K562 (cell line): ENCODE measurements at regions not wholly inside any gene's neighbourhood (a gene's known extent, or its start where the extent isn't known, plus 50 kb on each side); places are given as distances from the start of the nearest gene placed in this dataset.

Experiments used
- ATAC-seq: fragments of 200-7000 bp; cut with Tn5 transposase; 3 replicates; pipeline ENCODE4 v1.9.1; 2020; ENCODE audit warnings: moderate library complexity
- BruUV-seq: library from RNA; stranded (reverse); fragments of 400-500 nt; replicated peaks from 2 replicates; lab custom pipeline; 2021; lab: Mats Ljungman, UMichigan
- CTCF ChIA-PET: fragments of 300-600 bp; formaldehyde crosslinking; extraction: SDS; loops from one replicate; lab custom pipeline; 2021; ENCODE audit warnings: low intra/inter-chr PET ratio; lab: Yijun Ruan, JAX
- POLR2A ChIA-PET: fragments of 300-600, 350-650 bp; sonication (Branson Sonifier 250); formaldehyde crosslinking; extraction: SDS; loops from one replicate; lab custom pipeline; 2021; ENCODE audit warnings: antibody characterized with exemption, inconsistent platforms; lab: Yijun Ruan, JAX
- DNase-seq, 4 experiments: peaks; one replicate each; pipeline versions ENCODE4 v3.0.0 to v3.0.0-alpha.2; 2011 to 2018; ENCODE audit warnings: low spot score in 3 of 4, mixed read lengths in 3 of 4; ENCODE audit errors: extremely low read depth in 1 of 4
- FAIRE-seq: peaks from 2 replicates; lab custom pipeline; 2011; peaks lifted over from hg19 to GRCh38; lab: Jason Lieb, UNC
- H2AFZ ChIP-seq: 2 replicates; pipeline ENCODE4 v1.6.0; 2011; ENCODE audit warnings: low read depth, low read length, control low read depth, inconsistent platforms
- H3K27ac ChIP-seq: fragments of 200-600 bp; 3 replicates; pipeline ENCODE4 v1.8.0; 2011; ENCODE audit warnings: low read depth, mild to moderate bottlenecking, control low read depth, inconsistent platforms, low read length, moderate library complexity, mixed read lengths; ENCODE audit errors: extremely low read depth
- H3K27me3 ChIP-seq, 2 experiments: fragments of 300-600 bp in 1 of 2; 2 replicates in 1 of 2; 3 replicates in 1 of 2; pipeline versions ENCODE4 v1.6.0 to v1.8.0; 2011; ENCODE audit warnings: inconsistent platforms in 2 of 2, low read length in 2 of 2, mild to moderate bottlenecking in 1 of 2, mixed read lengths in 1 of 2, moderate library complexity in 1 of 2; ENCODE audit not compliant: control insufficient read depth in 2 of 2, insufficient read depth in 2 of 2
- H3K36me3 ChIP-seq: fragments of 300-600 bp; 3 replicates; pipeline ENCODE4 v1.8.0; 2011; ENCODE audit warnings: mild to moderate bottlenecking, low read length, inconsistent platforms; ENCODE audit not compliant: control insufficient read depth, insufficient read depth
- H3K4me1 ChIP-seq, 2 experiments: fragments of 200-600 bp in 1 of 2; replicated peaks in 1 of 2; 2 replicates in 1 of 2; 3 replicates in 1 of 2; pipeline versions ENCODE4 v1.5.1 to v1.8.0; 2011; ENCODE audit warnings: inconsistent platforms in 2 of 2, low read length in 2 of 2, mild to moderate bottlenecking in 1 of 2, mixed read lengths in 1 of 2, moderate library complexity in 1 of 2; ENCODE audit not compliant: control insufficient read depth in 2 of 2, insufficient read depth in 2 of 2
- H3K4me2 ChIP-seq: 2 replicates; pipeline ENCODE4 v1.6.1; 2011; ENCODE audit warnings: low read length, control low read depth, inconsistent platforms, mixed read lengths; ENCODE audit not compliant: insufficient read depth
- H3K4me3 ChIP-seq: fragments of 200-600 bp; sonication (generic), shearing (Covaris generic); 2 replicates; pipeline ENCODE4 v1.5.1; 2016; ENCODE audit warnings: control low read depth, inconsistent platforms
- H3K79me2 ChIP-seq: fragments of 200-600 bp; 3 replicates; pipeline ENCODE4 v1.8.0; 2011; ENCODE audit warnings: low read length, inconsistent platforms; ENCODE audit not compliant: control insufficient read depth, insufficient read depth
- H3K9ac ChIP-seq, 2 experiments: 2 replicates each; pipeline versions ENCODE4 v1.6.0 to v1.6.1; 2011; ENCODE audit warnings: low read depth in 2 of 2, low read length in 2 of 2, control low read depth in 1 of 2, inconsistent platforms in 1 of 2, mild to moderate bottlenecking in 1 of 2, mixed read lengths in 1 of 2; ENCODE audit not compliant: insufficient read depth in 1 of 2
- H3K9me1 ChIP-seq: one replicate; pipeline ENCODE4 v1.6.0; 2011; ENCODE audit warnings: inconsistent platforms, mild to moderate bottlenecking, low read length, moderate library complexity; ENCODE audit not compliant: control insufficient read depth, insufficient read depth
- H3K9me3 ChIP-seq: replicated peaks from 2 replicates; pipeline ENCODE4 v1.5.1; 2011; ENCODE audit warnings: low read depth, low read length, inconsistent platforms; ENCODE audit not compliant: control insufficient read depth, insufficient read depth
- H4K20me1 ChIP-seq: replicated peaks from 2 replicates; pipeline ENCODE4 v1.6.1; 2011; ENCODE audit warnings: low read length, inconsistent platforms, mixed read lengths; ENCODE audit not compliant: control insufficient read depth, insufficient read depth
- RNF2 ChIP-seq: sonication (generic); IDR thresholded peaks from 2 replicates; pipeline ENCODE4 v1.6.1; 2016
- SP1 ChIP-seq: sonication (generic); formaldehyde crosslinking; IDR thresholded peaks from 2 replicates; pipeline ENCODE4 v1.8.1; 2022; ENCODE audit warnings: mild to moderate bottlenecking, missing genetic modification reagents
- SUPT5H ChIP-seq: fragments of 450-650 bp; IDR thresholded peaks from 2 replicates; pipeline ENCODE4 v1.6.1; 2016
- TSC22D4 ChIP-seq: fragments of 450-650 bp; IDR thresholded peaks from 2 replicates; pipeline ENCODE4 v1.6.1; 2016; ENCODE audit warnings: missing genetic modification characterization, missing biosample characterization, control low read depth
- ZFP30 ChIP-seq: fragments of 250-450 bp; sonication (Bioruptor Pico); IDR thresholded peaks from 2 replicates; pipeline ENCODE4 v1.8.0; 2022; ENCODE audit warnings: moderate library complexity, mild to moderate bottlenecking, inconsistent platforms, borderline replicate concordance
- ZNF354B ChIP-seq: fragments of 250-450 bp; sonication (Bioruptor Pico); IDR thresholded peaks from 2 replicates; pipeline ENCODE4 v1.4.0; 2020
- ZNF609 ChIP-seq: sonication (generic); formaldehyde crosslinking; IDR thresholded peaks from 2 replicates; pipeline ENCODE4 v1.8.1; 2023; ENCODE audit warnings: missing genetic modification reagents, mild to moderate bottlenecking, borderline replicate concordance
- WGBS: fragments of 100-300 bp; shearing (Covaris generic); methylation state at CpG from one replicate; pipeline ENCODE4 v1.1.6; 2016; ENCODE audit warnings: low coverage, mixed read lengths; ENCODE audit not compliant: insufficient coverage; ENCODE audit errors: missing lambda C conversion rate; 5-methylcytosine and 5-hydroxymethylcytosine counted together
- in situ Hi-C: fragments of 300-500 bp; cut with MboI; formaldehyde crosslinking; loops from 4 replicates; pipeline ENCODE4 v1.15.0; 2018; ENCODE audit warnings: inconsistent platforms, mixed read lengths
- intact Hi-C: fragments of 100-400 bp; cut with micrococcal nuclease; formaldehyde crosslinking; loops from 2 replicates; pipeline ENCODE4 v1.14.2; 2022
- TF ChIP-seq, protein P1 (sequence below): fragments of 250-450 bp; sonication (Bioruptor Pico); IDR thresholded peaks from 2 replicates; pipeline ENCODE4 v1.4.0; 2020; ENCODE audit warnings: mild to moderate bottlenecking, moderate library complexity, borderline replicate concordance
- TF ChIP-seq, protein P2 (sequence below), 2 experiments: fragments of 200-800 bp in 1 of 2; sonication (Bioruptor generic) in 1 of 2; sonication (generic) in 1 of 2; formaldehyde crosslinking in 1 of 2; IDR thresholded peaks in 1 of 2; conservative IDR thresholded peaks in 1 of 2; 2 replicates each; pipeline versions ENCODE4 v1.5.0 to v1.6.1; 2016 to 2020; ENCODE audit warnings: missing compliant biosample characterization in 1 of 2, missing genetic modification characterization in 1 of 2, missing genetic modification reagents in 1 of 2

GRCh38 chr2:176467595-176467994, 198.4 kb downstream of the MTX2 start:
- no peak for DNase-seq
- no peaks in the 10 kb centered on the region for H3K79me2 ChIP-seq
- under 1% methylated on average over 6 of the region's 6 CpGs for WGBS
- peaks cover 0 to 11% of the 10 kb centered on the region in 2 experiments; a peak in 3 of 5 replicates for H3K27me3 ChIP-seq
- intact Hi-C loops (no loop called here), in situ Hi-C loops (no loop called here)
- FAIRE-seq = no peak
- no peaks in the 10 kb centered on the region for H3K4me1 ChIP-seq
- H3K9me1 ChIP-seq = no peaks in the 10 kb centered on the region
- no peak overlapping the region for H2AFZ ChIP-seq
- POLR2A ChIA-PET = no interaction called here
- no peak overlapping the region for H3K9ac ChIP-seq
- ATAC-seq = no peak
- no peaks in the 10 kb centered on the region for H4K20me1 ChIP-seq
- CTCF ChIA-PET = no interaction called here
- H3K9me3 ChIP-seq = no peaks in the 10 kb centered on the region
- H3K4me2 ChIP-seq = no peak overlapping the region
- H3K4me3 ChIP-seq = no peak overlapping the region
- H3K27ac ChIP-seq = no peak overlapping the region
- H3K36me3 ChIP-seq = no peaks in the 10 kb centered on the region
- BruUV-seq = no TSS peak
- TF ChIP-seq RNF2 (no peak), SP1 (no peak), ZFP30 (CRISPR knock-in tag) (no peak), ZNF354B (no peak), ZNF609 (CRISPR knock-in tag) (no peak), TSC22D4 (no peak), SUPT5H (no peak)
- TF ChIP-seq, protein P1, sequence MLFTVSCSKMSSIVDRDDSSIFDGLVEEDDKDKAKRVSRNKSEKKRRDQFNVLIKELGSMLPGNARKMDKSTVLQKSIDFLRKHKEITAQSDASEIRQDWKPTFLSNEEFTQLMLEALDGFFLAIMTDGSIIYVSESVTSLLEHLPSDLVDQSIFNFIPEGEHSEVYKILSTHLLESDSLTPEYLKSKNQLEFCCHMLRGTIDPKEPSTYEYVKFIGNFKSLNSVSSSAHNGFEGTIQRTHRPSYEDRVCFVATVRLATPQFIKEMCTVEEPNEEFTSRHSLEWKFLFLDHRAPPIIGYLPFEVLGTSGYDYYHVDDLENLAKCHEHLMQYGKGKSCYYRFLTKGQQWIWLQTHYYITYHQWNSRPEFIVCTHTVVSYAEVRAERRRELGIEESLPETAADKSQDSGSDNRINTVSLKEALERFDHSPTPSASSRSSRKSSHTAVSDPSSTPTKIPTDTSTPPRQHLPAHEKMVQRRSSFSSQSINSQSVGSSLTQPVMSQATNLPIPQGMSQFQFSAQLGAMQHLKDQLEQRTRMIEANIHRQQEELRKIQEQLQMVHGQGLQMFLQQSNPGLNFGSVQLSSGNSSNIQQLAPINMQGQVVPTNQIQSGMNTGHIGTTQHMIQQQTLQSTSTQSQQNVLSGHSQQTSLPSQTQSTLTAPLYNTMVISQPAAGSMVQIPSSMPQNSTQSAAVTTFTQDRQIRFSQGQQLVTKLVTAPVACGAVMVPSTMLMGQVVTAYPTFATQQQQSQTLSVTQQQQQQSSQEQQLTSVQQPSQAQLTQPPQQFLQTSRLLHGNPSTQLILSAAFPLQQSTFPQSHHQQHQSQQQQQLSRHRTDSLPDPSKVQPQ (CRISPR knock-in tag) = no peak
- TF ChIP-seq, protein P2, sequence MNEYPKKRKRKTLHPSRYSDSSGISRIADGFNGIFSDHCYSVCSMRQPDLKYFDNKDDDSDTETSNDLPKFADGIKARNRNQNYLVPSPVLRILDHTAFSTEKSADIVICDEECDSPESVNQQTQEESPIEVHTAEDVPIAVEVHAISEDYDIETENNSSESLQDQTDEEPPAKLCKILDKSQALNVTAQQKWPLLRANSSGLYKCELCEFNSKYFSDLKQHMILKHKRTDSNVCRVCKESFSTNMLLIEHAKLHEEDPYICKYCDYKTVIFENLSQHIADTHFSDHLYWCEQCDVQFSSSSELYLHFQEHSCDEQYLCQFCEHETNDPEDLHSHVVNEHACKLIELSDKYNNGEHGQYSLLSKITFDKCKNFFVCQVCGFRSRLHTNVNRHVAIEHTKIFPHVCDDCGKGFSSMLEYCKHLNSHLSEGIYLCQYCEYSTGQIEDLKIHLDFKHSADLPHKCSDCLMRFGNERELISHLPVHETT (CRISPR knock-in tag; conservative IDR thresholded peaks at IDR 0.05 in 1 of 2, IDR thresholded peaks at IDR 0.05 in 1 of 2) = no peak
